ENCODE measurements at regions not wholly inside any gene's neighbourhood (a gene's known extent, or its start where the extent isn't known, plus 50 kb on each side); places are given as distances from the start of the nearest gene placed in this dataset.

- no peak for DNase-seq
- Histone ChIP-seq H3K27ac (no peak overlapping the region), H3K9me3 (no peaks in the 10 kb centered on the region), H3K4me3 (no peak overlapping the region), H3K27me3 (no peaks in the 10 kb centered on the region), H3K4me1 (peaks cover 0 to 21% (median 0%) of the 10 kb centered on the region in 4 donors), H3K36me3 (no peaks in the 10 kb centered on the region)
- intact Hi-C loops (cut with DNase I; ENCODE audit: low total_unique reads): no loop called here
- no peak for TF ChIP-seq CTCF (IDR thresholded peaks at IDR 0.05)
Observed at GRCh38 chr14:38139926-38140325, 67.8 kb upstream of the SSTR1 start.

GRCh38 chr14:38143170-38143569 lies 64.5 kb upstream of the SSTR1 start:
- peak overlapping the region in 1 of 2 donors; percentile 36 for H3K27ac ChIP-seq
- intact Hi-C loops (cut with DNase I; ENCODE audit: low total_unique reads): no loop called here
- no peaks in the 10 kb centered on the region for H3K27me3 ChIP-seq
- no peaks in the 10 kb centered on the region for H3K9me3 ChIP-seq
- no peak for TF ChIP-seq CTCF (IDR thresholded peaks at IDR 0.05)
- DNase-seq: no peak
- H3K4me3 ChIP-seq: no peak overlapping the region
- peaks cover 0 to 31% (median 0%) of the 10 kb centered on the region in 4 donors for H3K4me1 ChIP-seq
- no peaks in the 10 kb centered on the region for H3K36me3 ChIP-seq

GRCh38 chr14:38143659-38144505 lies 63.8 kb upstream of the SSTR1 start:
- intact Hi-C loops (cut with DNase I; ENCODE audit: low total_unique reads): no loop called here
- Histone ChIP-seq H3K27ac (peak overlapping the region in 1 of 2 donors; percentile 36), H3K36me3 (no peaks in the 10 kb centered on the region), H3K27me3 (no peaks in the 10 kb centered on the region), H3K4me3 (no peak overlapping the region), H3K4me1 (peaks cover 0 to 38% (median under 1%) of the 10 kb centered on the region in 4 donors), H3K9me3 (no peaks in the 10 kb centered on the region)
- no peak for DNase-seq
- no peak for TF ChIP-seq CTCF (IDR thresholded peaks at IDR 0.05)

DNA sequence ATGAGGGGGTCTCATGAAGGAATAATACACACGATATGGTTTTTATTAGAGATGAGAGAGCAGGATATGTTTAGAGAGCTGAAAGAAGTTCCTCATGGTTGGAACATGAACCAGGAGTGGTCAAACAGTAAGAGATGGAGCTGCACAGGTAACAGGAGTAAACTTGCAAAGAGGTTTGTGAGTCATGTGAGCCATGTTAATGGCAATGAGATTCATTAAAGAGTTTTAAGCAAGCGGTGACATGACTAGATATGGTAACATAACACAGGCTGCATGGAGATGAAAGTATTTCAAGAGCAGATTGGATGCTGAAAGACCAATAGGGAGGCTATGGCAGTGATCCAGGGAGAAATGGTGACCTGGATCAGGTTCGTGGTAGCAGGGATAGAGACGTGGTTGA lies 62.6 kb upstream of the SSTR1 start:
- H3K4me3 ChIP-seq: no peak overlapping the region
- H3K4me1 ChIP-seq: peaks cover 0 to 51% (median 12%) of the 10 kb centered on the region in 4 donors
- TF ChIP-seq CTCF (IDR thresholded peaks at IDR 0.05): no peak
- intact Hi-C loops (cut with DNase I; ENCODE audit: low total_unique reads): no loop called here
- no peaks in the 10 kb centered on the region for H3K27me3 ChIP-seq
- no peaks in the 10 kb centered on the region for H3K9me3 ChIP-seq
- no peaks in the 10 kb centered on the region for H3K36me3 ChIP-seq
- DNase-seq: no peak
- H3K27ac ChIP-seq: no peak overlapping the region

GRCh38 chr14:38150075-38150474 lies 57.6 kb upstream of the SSTR1 start:
- H3K4me1 ChIP-seq: peaks cover 0 to 34% (median 12%) of the 10 kb centered on the region in 4 donors
- peak in 1 of 2 experiments; percentile 3 for TF ChIP-seq CTCF (IDR thresholded peaks at IDR 0.05)
- intact Hi-C loops (cut with DNase I; ENCODE audit: low total_unique reads): no loop called here

More at GRCh38 chr14:38150075-38150474, 57.6 kb upstream of the SSTR1 start:
- Histone ChIP-seq H3K9me3 (no peaks in the 10 kb centered on the region), H3K4me3 (no peak overlapping the region), H3K27me3 (no peaks in the 10 kb centered on the region), H3K36me3 (no peaks in the 10 kb centered on the region), H3K27ac (peak overlapping the region; percentile 30 to 55)
- DNase-seq: no peak

All from tibial artery (tissue), 4 donors.